PC-3 (cell line): ENCODE measurements at regions not wholly inside any gene's neighbourhood (a gene's known extent, or its start where the extent isn't known, plus 50 kb on each side); places are given as distances from the start of the nearest gene placed in this dataset.

Source experiments
- ATAC-seq: fragments of 200-7000 bp; cut with Tn5 transposase; 2 replicates; pipeline ENCODE4 v1.9.1; 2020; ENCODE audit warnings: mild to moderate bottlenecking, moderate library complexity
- BruUV-seq: library from RNA; stranded (reverse); fragments of 400-500 nt; replicated peaks from 2 replicates; lab custom pipeline; 2021; lab: Mats Ljungman, UMichigan
- CTCF ChIA-PET: fragments of 300-600 bp; sonication (Branson Sonifier 250); formaldehyde crosslinking; loops from one replicate; lab custom pipeline; 2022; ENCODE audit warnings: antibody characterized with exemption; lab: Charles Lee
- POLR2A ChIA-PET: fragments of 300-600 bp; sonication (Branson Sonifier 250); formaldehyde crosslinking; loops from one replicate; lab custom pipeline; 2022; ENCODE audit warnings: antibody characterized with exemption; ENCODE audit not compliant: unreplicated experiment; lab: Charles Lee
- DNase-seq: peaks from one replicate; pipeline ENCODE4 v3.0.0-alpha.2; 2015
- H2AFZ ChIP-seq: fragments of 300-600 bp; sonication (generic); 2 replicates; pipeline ENCODE4 v1.6.0; 2016; ENCODE audit warnings: antibody characterized with exemption, low read length
- H3F3A ChIP-seq: fragments of 300-600 bp; sonication (generic); one replicate; pipeline ENCODE4 v1.6.0; 2017; ENCODE audit warnings: antibody characterized with exemption, low read length, control low read depth, mild to moderate bottlenecking; ENCODE audit not compliant: unreplicated experiment
- H3K27ac ChIP-seq: fragments of 300-600 bp; sonication (generic); 2 replicates; pipeline ENCODE4 v1.5.1; 2016; ENCODE audit warnings: mild to moderate bottlenecking, low read length
- H3K27me3 ChIP-seq: fragments of 300-600 bp; sonication (generic); 2 replicates; pipeline ENCODE4 v1.6.1; 2016; ENCODE audit warnings: low read length, mixed read lengths
- H3K36me3 ChIP-seq: fragments of 300-600 bp; sonication (generic); 2 replicates; pipeline ENCODE4 v1.6.1; 2016; ENCODE audit warnings: low read depth, mixed run types, low read length, mixed read lengths
- H3K4me1 ChIP-seq: fragments of 300-600 bp; sonication (generic); 2 replicates; pipeline ENCODE4 v1.5.1; 2016; ENCODE audit warnings: low read length; ENCODE audit not compliant: insufficient read depth
- H3K4me2 ChIP-seq: fragments of 300-600 bp; sonication (generic); 2 replicates; pipeline ENCODE4 v1.6.0; 2016; ENCODE audit warnings: low read length
- H3K4me3 ChIP-seq: fragments of 300-600 bp; sonication (generic); 2 replicates; pipeline ENCODE4 v1.5.1; 2016; ENCODE audit warnings: mild to moderate bottlenecking, low read length, mixed read lengths
- H3K79me2 ChIP-seq: fragments of 300-600 bp; sonication (generic); 2 replicates; pipeline ENCODE4 v1.6.1; 2017; ENCODE audit warnings: low read length, mixed read lengths
- H3K9ac ChIP-seq: fragments of 300-600 bp; sonication (generic); 2 replicates; pipeline ENCODE4 v1.6.0; 2016; ENCODE audit warnings: mild to moderate bottlenecking, low read length
- H3K9me2 ChIP-seq: fragments of 300-600 bp; sonication (generic); replicated peaks from 2 replicates; pipeline ENCODE4 v1.6.1; 2016; ENCODE audit warnings: mixed run types, low read length, mixed read lengths
- H3K9me3 ChIP-seq: fragments of 300-600 bp; sonication (generic); 2 replicates; pipeline ENCODE4 v1.6.1; 2016; ENCODE audit warnings: low read length, mixed read lengths
- H4K20me1 ChIP-seq: fragments of 300-600 bp; sonication (generic); 2 replicates; pipeline ENCODE4 v1.6.1; 2016; ENCODE audit warnings: low read length, mixed read lengths
- EZH2 ChIP-seq: fragments of 300-600 bp; sonication (generic); IDR thresholded peaks from one replicate; pipeline ENCODE4 v1.6.1; 2017; ENCODE audit warnings: antibody characterized with exemption, mild to moderate bottlenecking, low read length; ENCODE audit not compliant: unreplicated experiment
- EZH2phosphoT487 ChIP-seq: fragments of 300-600 bp; sonication (generic); IDR thresholded peaks from 2 replicates; pipeline ENCODE4 v1.6.1; 2018; ENCODE audit warnings: mild to moderate bottlenecking, antibody characterized with exemption, low read length, borderline replicate concordance
- intact Hi-C: fragments of 100-400 bp; cut with micrococcal nuclease; formaldehyde crosslinking; loops from 2 replicates; pipeline ENCODE4 v1.9.0; 2023
- TF ChIP-seq, protein P1 (sequence below): fragments of 300-600 bp; sonication (generic); conservative IDR thresholded peaks from 2 replicates; pipeline ENCODE4 v1.5.1; 2017; ENCODE audit warnings: antibody characterized with exemption, low read depth, mild to moderate bottlenecking, low read length

DNA sequence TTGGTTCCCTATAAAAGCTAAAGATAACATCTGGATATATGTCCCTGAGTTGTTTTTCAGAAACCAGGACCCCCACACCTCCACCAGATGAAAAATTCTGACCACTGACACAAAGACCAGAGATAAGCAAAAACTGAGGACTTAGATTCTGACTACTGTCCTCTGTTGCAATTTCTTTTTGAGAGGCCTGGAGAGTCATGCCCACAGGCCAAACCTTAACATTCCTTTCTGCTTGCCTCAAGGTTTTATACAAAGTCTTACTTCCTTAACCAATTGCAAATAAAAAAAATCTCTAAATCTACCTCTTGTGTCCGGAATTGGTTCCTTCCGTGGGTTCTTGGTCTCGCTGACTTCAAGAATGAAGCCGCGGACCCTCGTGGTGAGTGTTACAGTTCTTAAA, 228.5 kb downstream of the ABCC12 start:
- TF ChIP-seq, protein P1, sequence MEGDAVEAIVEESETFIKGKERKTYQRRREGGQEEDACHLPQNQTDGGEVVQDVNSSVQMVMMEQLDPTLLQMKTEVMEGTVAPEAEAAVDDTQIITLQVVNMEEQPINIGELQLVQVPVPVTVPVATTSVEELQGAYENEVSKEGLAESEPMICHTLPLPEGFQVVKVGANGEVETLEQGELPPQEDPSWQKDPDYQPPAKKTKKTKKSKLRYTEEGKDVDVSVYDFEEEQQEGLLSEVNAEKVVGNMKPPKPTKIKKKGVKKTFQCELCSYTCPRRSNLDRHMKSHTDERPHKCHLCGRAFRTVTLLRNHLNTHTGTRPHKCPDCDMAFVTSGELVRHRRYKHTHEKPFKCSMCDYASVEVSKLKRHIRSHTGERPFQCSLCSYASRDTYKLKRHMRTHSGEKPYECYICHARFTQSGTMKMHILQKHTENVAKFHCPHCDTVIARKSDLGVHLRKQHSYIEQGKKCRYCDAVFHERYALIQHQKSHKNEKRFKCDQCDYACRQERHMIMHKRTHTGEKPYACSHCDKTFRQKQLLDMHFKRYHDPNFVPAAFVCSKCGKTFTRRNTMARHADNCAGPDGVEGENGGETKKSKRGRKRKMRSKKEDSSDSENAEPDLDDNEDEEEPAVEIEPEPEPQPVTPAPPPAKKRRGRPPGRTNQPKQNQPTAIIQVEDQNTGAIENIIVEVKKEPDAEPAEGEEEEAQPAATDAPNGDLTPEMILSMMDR: no peak
- TF ChIP-seq EZH2 (no peak), EZH2phosphoT487 (no peak)
- peak overlapping the region; percentile 11; the same call in 1 of the 2 replicates for H3K4me2 ChIP-seq

DNA sequence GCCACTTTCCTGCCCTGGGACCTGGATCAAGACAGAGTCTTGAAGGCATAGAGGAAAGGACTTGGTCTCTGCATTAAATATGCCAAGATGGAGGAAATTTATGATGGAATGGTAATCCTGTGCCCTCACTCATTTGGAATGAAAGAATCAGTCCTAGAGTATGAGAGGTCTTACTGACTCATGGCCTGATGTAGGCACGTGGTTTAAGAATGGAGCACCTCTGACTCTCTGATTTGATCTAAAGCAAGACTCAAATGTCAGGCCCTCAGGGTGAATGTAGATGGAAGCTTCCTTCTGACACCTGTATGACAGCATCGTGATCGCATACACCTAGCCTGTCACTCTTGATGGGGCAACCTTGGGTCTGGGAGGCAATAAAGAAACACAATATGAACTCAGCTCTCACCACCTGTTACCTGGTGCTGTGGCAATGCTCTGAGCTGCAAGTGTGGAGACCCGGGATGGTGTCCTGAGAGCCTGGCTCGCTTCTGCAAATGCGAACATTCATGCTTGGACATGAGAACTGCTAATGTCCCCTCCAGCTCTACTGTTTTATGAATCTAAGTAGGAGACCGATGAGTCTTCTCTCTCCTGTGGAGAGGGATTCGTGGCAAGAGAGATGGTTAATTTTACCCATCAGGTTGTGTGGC, 229.9 kb downstream of the ABCC12 start:
- H3K4me3 ChIP-seq: no peak overlapping the region
- intact Hi-C loops: no loop called here
- H3K79me2 ChIP-seq: no peaks in the 10 kb centered on the region
- no peaks in the 10 kb centered on the region for H4K20me1 ChIP-seq
- no peaks in the 10 kb centered on the region for H3K9me3 ChIP-seq
- POLR2A ChIA-PET: no interaction called here
- no peaks in the 10 kb centered on the region for H3K27me3 ChIP-seq
- TF ChIP-seq EZH2phosphoT487 (no peak), EZH2 (no peak)
- TF ChIP-seq, protein P1: no peak
- H3K9ac ChIP-seq: no peak overlapping the region
- CTCF ChIA-PET: no interaction called here
- H3K4me1 ChIP-seq: peaks cover 37% of the 10 kb centered on the region
- H3K27ac ChIP-seq: no peak overlapping the region
- ATAC-seq (no peak), DNase-seq (peak; percentile 64)
- no peak overlapping the region for H2AFZ ChIP-seq
- H3K36me3 ChIP-seq: no peaks in the 10 kb centered on the region
- H3F3A ChIP-seq: no peaks in the 10 kb centered on the region
- no TSS peak for BruUV-seq
- no peak overlapping the region for H3K4me2 ChIP-seq
- H3K9me2 ChIP-seq: no peaks in the 10 kb centered on the region

More for the DNA sequence above, 228.5 kb downstream of the ABCC12 start:
- no TSS peak for BruUV-seq
- no peaks in the 10 kb centered on the region for H3K36me3 ChIP-seq
- peaks cover 27% of the 10 kb centered on the region for H3K4me1 ChIP-seq
- ChIA-PET CTCF (no interaction called here), POLR2A (no interaction called here)
- intact Hi-C loops: no loop called here
- no peak for ATAC-seq
- peak; percentile 67 for DNase-seq
- no peaks in the 10 kb centered on the region for H3K27me3 ChIP-seq
- no peak overlapping the region for H3K9ac ChIP-seq
- peak overlapping the region; percentile 45 for H2AFZ ChIP-seq
- H3K9me3 ChIP-seq: no peaks in the 10 kb centered on the region
- H3K79me2 ChIP-seq: no peaks in the 10 kb centered on the region
- H3F3A ChIP-seq: no peaks in the 10 kb centered on the region
- H3K4me3 ChIP-seq: no peak overlapping the region
- no peaks in the 10 kb centered on the region for H3K9me2 ChIP-seq
- H3K27ac ChIP-seq: peak overlapping the region; percentile 26; the same call in 1 of the 2 replicates
- no peaks in the 10 kb centered on the region for H4K20me1 ChIP-seq

DNA sequence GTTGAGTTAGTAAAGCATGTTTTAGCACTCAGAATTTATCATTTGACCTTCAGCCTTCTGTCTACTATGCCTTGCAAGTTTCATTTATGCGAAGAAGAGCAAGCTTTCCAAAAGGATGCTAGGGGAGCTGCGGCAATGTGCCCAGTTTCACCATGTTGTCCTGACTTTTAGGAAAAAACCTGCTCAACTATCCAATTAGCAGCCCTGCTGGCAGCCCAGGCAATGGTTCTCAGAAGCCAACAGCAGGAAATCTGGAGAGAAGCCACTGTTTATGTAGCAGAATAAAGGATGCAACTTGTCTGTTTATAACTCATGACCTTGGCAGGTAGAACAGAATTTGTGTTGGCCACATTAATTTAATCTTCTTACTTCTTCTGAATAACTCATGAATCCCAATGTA, 230.8 kb downstream of the ABCC12 start:
- Histone ChIP-seq H3F3A (no peaks in the 10 kb centered on the region), H3K9me2 (no peaks in the 10 kb centered on the region), H3K4me1 (peaks cover 45% of the 10 kb centered on the region), H3K27ac (no peak overlapping the region), H2AFZ (no peak overlapping the region), H3K9me3 (no peaks in the 10 kb centered on the region), H3K4me2 (no peak overlapping the region), H3K36me3 (no peaks in the 10 kb centered on the region), H3K4me3 (no peak overlapping the region), H3K27me3 (no peaks in the 10 kb centered on the region), H3K9ac (no peak overlapping the region), H3K79me2 (no peaks in the 10 kb centered on the region), H4K20me1 (no peaks in the 10 kb centered on the region)
- ATAC-seq (no peak), DNase-seq (no peak)
- TF ChIP-seq EZH2 (no peak), EZH2phosphoT487 (no peak)
- TF ChIP-seq, protein P1: no peak
- ChIA-PET CTCF (no interaction called here), POLR2A (no interaction called here)
- no TSS peak for BruUV-seq
- intact Hi-C loops: no loop called here
